HFFc6 (cell line): ENCODE measurements at regions not wholly inside any gene's neighbourhood (a gene's known extent, or its start where the extent isn't known, plus 50 kb on each side); places are given as distances from the start of the nearest gene placed in this dataset.

Experiments
- DNase-seq: peaks from one replicate; pipeline ENCODE4 v3.0.0-alpha.2; 2018
- H3K27ac Mint-ChIP-seq: 2 replicates; pipeline ENCODE4 v1.8.0; 2020; ENCODE audit warnings: mild to moderate bottlenecking, mixed read lengths
- H3K27me3 Mint-ChIP-seq: 2 replicates; pipeline ENCODE4 v1.8.0; 2021; ENCODE audit warnings: mild to moderate bottlenecking, moderate library complexity, mixed read lengths; ENCODE audit not compliant: insufficient read depth
- H3K36me3 Mint-ChIP-seq: 2 replicates; pipeline ENCODE4 v1.8.0; 2021; ENCODE audit warnings: low read depth, mixed read lengths
- H3K4me1 Mint-ChIP-seq: 2 replicates; pipeline ENCODE4 v1.8.0; 2020; ENCODE audit warnings: low read depth, mixed read lengths
- H3K4me3 Mint-ChIP-seq: 2 replicates; pipeline ENCODE4 v1.8.0; 2020; ENCODE audit warnings: mild to moderate bottlenecking, moderate library complexity, mixed read lengths
- H3K9me3 Mint-ChIP-seq: 2 replicates; pipeline ENCODE4 v1.8.0; 2020; ENCODE audit warnings: mild to moderate bottlenecking, mixed read lengths
- CTCF ChIP-seq: fragments of 200-600 bp; sonication (generic); IDR thresholded peaks from 2 replicates; pipeline ENCODE4 v1.5.0; 2021; ENCODE audit warnings: antibody characterized with exemption, mild to moderate bottlenecking

GRCh38 chr17:71530248-71530647 lies 590.6 kb upstream of the SOX9 start:
- Mint-ChIP-seq H3K4me1 (peaks cover 38% of the 10 kb centered on the region), H3K36me3 (no peaks in the 10 kb centered on the region), H3K9me3 (no peaks in the 10 kb centered on the region), H3K4me3 (no peak overlapping the region), H3K27ac (no peak overlapping the region), H3K27me3 (no peaks in the 10 kb centered on the region; the same call in 1 of the 2 replicates)
- no peak for TF ChIP-seq CTCF
- no peak for DNase-seq

GRCh38 chr17:71535321-71535720 lies 585.5 kb upstream of the SOX9 start:
- Mint-ChIP-seq H3K27me3 (no peaks in the 10 kb centered on the region), H3K4me3 (no peak overlapping the region), H3K36me3 (no peaks in the 10 kb centered on the region), H3K27ac (no peak overlapping the region), H3K9me3 (no peaks in the 10 kb centered on the region), H3K4me1 (peaks cover 24% of the 10 kb centered on the region)
- no peak for TF ChIP-seq CTCF
- no peak for DNase-seq

GRCh38 chr17:71546419-71546818 lies 574.4 kb upstream of the SOX9 start:
- no peak for TF ChIP-seq CTCF
- Mint-ChIP-seq H3K4me3 (peak overlapping the region; percentile 82; the same call in 1 of the 2 replicates), H3K27ac (peak overlapping the region; percentile 12; the same call in 1 of the 2 replicates), H3K36me3 (no peaks in the 10 kb centered on the region), H3K4me1 (peaks cover 69% of the 10 kb centered on the region), H3K9me3 (no peaks in the 10 kb centered on the region), H3K27me3 (peaks cover 2% of the 10 kb centered on the region; the same call in 1 of the 2 replicates)
- no peak for DNase-seq

GRCh38 chr17:71547904-71548303 lies 572.9 kb upstream of the SOX9 start:
- Mint-ChIP-seq H3K27ac (no peak overlapping the region), H3K36me3 (peaks cover 5% of the 10 kb centered on the region; the same call in 1 of the 2 replicates), H3K4me1 (peaks cover 60% of the 10 kb centered on the region), H3K4me3 (no peak overlapping the region), H3K9me3 (no peaks in the 10 kb centered on the region), H3K27me3 (peaks cover 2% of the 10 kb centered on the region)
- DNase-seq: no peak
- TF ChIP-seq CTCF: no peak

GRCh38 chr17:71548540-71549190 lies 572.2 kb upstream of the SOX9 start:
- H3K36me3 Mint-ChIP-seq: peaks cover 10% of the 10 kb centered on the region; the same call in 1 of the 2 replicates
- no peak for TF ChIP-seq CTCF
- H3K4me1 Mint-ChIP-seq: peaks cover 60% of the 10 kb centered on the region
- DNase-seq: peak; percentile 33
- peak overlapping the region; percentile 69 for H3K27ac Mint-ChIP-seq
- H3K27me3 Mint-ChIP-seq: peaks cover 2% of the 10 kb centered on the region
- H3K4me3 Mint-ChIP-seq: peak overlapping the region; percentile 36; the same call in 1 of the 2 replicates
- no peaks in the 10 kb centered on the region for H3K9me3 Mint-ChIP-seq
